HCT116 (cell line): ENCODE measurements at regions not wholly inside any gene's neighbourhood (a gene's known extent, or its start where the extent isn't known, plus 50 kb on each side); places are given as distances from the start of the nearest gene placed in this dataset.

Source experiments
- ATAC-seq: fragments of 200-7000 bp; cut with Tn5 transposase; 2 replicates; pipeline ENCODE4 v1.9.1; 2020; ENCODE audit warnings: mild to moderate bottlenecking, moderate library complexity
- BruUV-seq: library from RNA; stranded (reverse); fragments of 400-500 nt; replicated peaks from 2 replicates; lab custom pipeline; 2021; lab: Mats Ljungman, UMichigan
- CTCF ChIA-PET: fragments of 300-600 bp; sonication (Branson Sonifier 250); formaldehyde crosslinking; loops from one replicate; lab custom pipeline; 2021; ENCODE audit warnings: antibody characterized with exemption; lab: Charles Lee
- POLR2A ChIA-PET: fragments of 300-600, 350-600 bp; sonication (Branson Sonifier 250); formaldehyde crosslinking; loops from one replicate; lab custom pipeline; 2021; ENCODE audit warnings: antibody characterized with exemption; lab: Charles Lee
- RAD21 ChIA-PET, 2 experiments: fragments of 300-600 bp; sonication (Branson Sonifier 250); formaldehyde crosslinking; loops; one replicate each; lab custom pipeline; 2023; ENCODE audit warnings: low total read pairs in 2 of 2; ENCODE audit not compliant: uncharacterized antibody in 2 of 2, unreplicated experiment in 2 of 2, low non-redundant PET in 1 of 2; lab: Charles Lee
- DNase-seq: peaks from one replicate; pipeline ENCODE4 v3.0.0-alpha.2; 2010; ENCODE audit warnings: low read depth, low spot score
- H2AFZ ChIP-seq: fragments of 200-600 bp; shearing (Covaris generic), sonication (generic); 2 replicates; pipeline ENCODE4 v1.6.1; 2017; ENCODE audit warnings: low read depth, mixed run types, mixed read lengths, antibody characterized with exemption, low read length; ENCODE audit not compliant: poor library complexity, severe bottlenecking
- H3K27ac ChIP-seq: 2 replicates; pipeline ENCODE4 v1.5.1; 2012; ENCODE audit warnings: low read depth, low read length
- H3K27me3 ChIP-seq: fragments of 200-600 bp; sonication (generic); 2 replicates; pipeline ENCODE4 v1.6.1; 2016; ENCODE audit warnings: mixed run types, low read length, mixed read lengths; ENCODE audit not compliant: insufficient read depth
- H3K36me3 ChIP-seq, 2 experiments: fragments of 200-500 bp in 1 of 2; fragments of 200-600 bp in 1 of 2; sonication (Bioruptor generic) in 1 of 2; sonication (generic) in 1 of 2; 2 replicates each; pipeline versions ENCODE4 v1.5.1 to v1.6.1; 2014 to 2016; ENCODE audit warnings: low read length in 2 of 2, inconsistent platforms in 1 of 2, mixed read lengths in 1 of 2, mixed run types in 1 of 2; ENCODE audit not compliant: insufficient read depth in 2 of 2, control insufficient read depth in 1 of 2
- H3K4me1 ChIP-seq, 2 experiments: fragments of 200-600 bp in 1 of 2; sonication (generic) in 1 of 2; 2 replicates each; pipeline versions ENCODE4 v1.5.1 to v1.6.1; 2012 to 2017; ENCODE audit warnings: low read length in 2 of 2, inconsistent platforms in 1 of 2, mild to moderate bottlenecking in 1 of 2, mixed read lengths in 1 of 2, mixed run types in 1 of 2, moderate library complexity in 1 of 2; ENCODE audit not compliant: insufficient read depth in 2 of 2, control insufficient read depth in 1 of 2
- H3K4me2 ChIP-seq: fragments of 200-600 bp; sonication (generic); 2 replicates; pipeline ENCODE4 v1.6.1; 2017; ENCODE audit warnings: mixed run types, low read length, mixed read lengths
- H3K4me3 ChIP-seq, 2 experiments: fragments of 200-600 bp in 1 of 2; sonication (generic) in 1 of 2; replicated peaks in 1 of 2; 2 replicates each; pipeline ENCODE4 v1.5.1; 2011 to 2016; ENCODE audit warnings: low read length in 2 of 2, control low read depth in 1 of 2, low read depth in 1 of 2, mild to moderate bottlenecking in 1 of 2, mixed read lengths in 1 of 2, mixed run types in 1 of 2
- H3K79me2 ChIP-seq: fragments of 200-600 bp; sonication (generic); 2 replicates; pipeline ENCODE4 v1.6.1; 2017; ENCODE audit warnings: mild to moderate bottlenecking, mixed run types, low read length, moderate library complexity, mixed read lengths; ENCODE audit not compliant: insufficient read depth
- H3K9ac ChIP-seq: fragments of 200-600 bp; sonication (generic); 2 replicates; pipeline ENCODE4 v1.6.1; 2016; ENCODE audit warnings: low read length, mixed read lengths
- H3K9me2 ChIP-seq: fragments of 200-600 bp; sonication (generic), shearing (Covaris generic); 2 replicates; pipeline ENCODE4 v1.6.1; 2017; ENCODE audit warnings: mixed run types, mild to moderate bottlenecking, moderate library complexity; ENCODE audit not compliant: insufficient read depth
- H3K9me3 ChIP-seq, 2 experiments: fragments of 200-500 bp in 1 of 2; fragments of 200-600 bp in 1 of 2; sonication (Bioruptor generic) in 1 of 2; sonication (generic) in 1 of 2; 2 replicates each; pipeline ENCODE4 v1.6.1; 2014 to 2017; ENCODE audit warnings: low read length in 2 of 2, mixed read lengths in 2 of 2, inconsistent platforms in 1 of 2, low read depth in 1 of 2, mild to moderate bottlenecking in 1 of 2, mixed run types in 1 of 2, moderate library complexity in 1 of 2; ENCODE audit not compliant: control insufficient read depth in 1 of 2, insufficient read depth in 1 of 2
- H4K20me1 ChIP-seq: fragments of 200-600 bp; sonication (generic), shearing (Covaris generic); 2 replicates; pipeline ENCODE4 v1.6.1; 2017; ENCODE audit warnings: mixed run types, mild to moderate bottlenecking, moderate library complexity; ENCODE audit not compliant: insufficient read depth
- ATF3 ChIP-seq: IDR thresholded peaks from 2 replicates; pipeline ENCODE4 v1.6.1; 2012
- CEBPB ChIP-seq: IDR thresholded peaks from 2 replicates; pipeline ENCODE4 v1.6.1; 2012; ENCODE audit warnings: low read depth
- ELF1 ChIP-seq: IDR thresholded peaks from 2 replicates; pipeline ENCODE4 v1.6.1; 2012; ENCODE audit warnings: low read depth, borderline replicate concordance
- FOSL1 ChIP-seq: IDR thresholded peaks from 2 replicates; pipeline ENCODE4 v1.6.1; 2012; ENCODE audit warnings: low read depth
- MAX ChIP-seq: IDR thresholded peaks from 2 replicates; pipeline ENCODE4 v1.6.1; 2012
- POLR2A ChIP-seq: IDR thresholded peaks from 2 replicates; pipeline ENCODE4 v1.7.0; 2011; ENCODE audit warnings: borderline replicate concordance; ENCODE audit not compliant: insufficient read depth, insufficient read length; ENCODE audit errors: extremely low read depth
- POLR2AphosphoS5 ChIP-seq: IDR thresholded peaks from 2 replicates; pipeline ENCODE4 v1.6.1; 2011; ENCODE audit warnings: mild to moderate bottlenecking, low read depth, low read length, moderate library complexity
- REST ChIP-seq: IDR thresholded peaks from 2 replicates; pipeline ENCODE4 v1.6.1; 2012; ENCODE audit warnings: low read depth
- SIN3A ChIP-seq: IDR thresholded peaks from 2 replicates; pipeline ENCODE4 v1.6.1; 2012; ENCODE audit warnings: low read depth
- SP1 ChIP-seq: IDR thresholded peaks from 2 replicates; pipeline ENCODE4 v1.6.1; 2012; ENCODE audit warnings: low read depth
- SRF ChIP-seq: IDR thresholded peaks from 2 replicates; pipeline ENCODE4 v1.6.1; 2012; ENCODE audit warnings: low read depth
- YY1 ChIP-seq: IDR thresholded peaks from 2 replicates; pipeline ENCODE4 v1.6.1; 2011; ENCODE audit warnings: low read length, low read depth, moderate library complexity, mild to moderate bottlenecking; ENCODE audit not compliant: insufficient replicate concordance; ENCODE audit errors: extremely low read depth
- ZBTB33 ChIP-seq: IDR thresholded peaks from 2 replicates; pipeline ENCODE4 v1.6.1; 2011; ENCODE audit warnings: mild to moderate bottlenecking, low read length, moderate library complexity; ENCODE audit not compliant: insufficient replicate concordance; ENCODE audit errors: extremely low read depth
- intact Hi-C: fragments of 100-400 bp; cut with micrococcal nuclease; formaldehyde crosslinking; loops from 2 replicates; pipeline ENCODE4 v1.10.0; 2022

GRCh38 chr12:73547421-73547820, 990.2 kb upstream of the ATXN7L3B start:
- Histone ChIP-seq H3K9ac (no peak overlapping the region), H3K9me3 (no peaks in the 10 kb centered on the region), H4K20me1 (no peaks in the 10 kb centered on the region; the same call in 1 of the 2 replicates), H3K4me2 (no peak overlapping the region), H3K27me3 (no peaks in the 10 kb centered on the region), H3K4me3 (no peak overlapping the region), H3K27ac (no peak overlapping the region), H2AFZ (no peak overlapping the region), H3K9me2 (no peaks in the 10 kb centered on the region), H3K36me3 (no peaks in the 10 kb centered on the region), H3K79me2 (no peaks in the 10 kb centered on the region), H3K4me1 (no peaks in the 10 kb centered on the region)
- CTCF ChIA-PET = no interaction called here
- POLR2A ChIA-PET = no interaction called here
- no peak for DNase-seq
- no peak for TF ChIP-seq CEBPB
- no peak for TF ChIP-seq ELF1
- no peak for TF ChIP-seq ZBTB33
- no peak for TF ChIP-seq FOSL1
- no peak for TF ChIP-seq YY1
- no peak for TF ChIP-seq SP1
- TF ChIP-seq POLR2AphosphoS5 = no peak
- intact Hi-C loops = no loop called here
- BruUV-seq = no TSS peak
- RAD21 ChIA-PET = no interaction called here
- ATAC-seq = no peak

GRCh38 chr12:73585136-73585535, 952.5 kb upstream of the ATXN7L3B start:
- no peak for ATAC-seq
- BruUV-seq = no TSS peak
- H3K27me3 ChIP-seq = no peaks in the 10 kb centered on the region
- H3K4me1 ChIP-seq = no peaks in the 10 kb centered on the region
- no peak overlapping the region for H2AFZ ChIP-seq
- ChIA-PET RAD21 (no interaction called here), POLR2A (no interaction called here), CTCF (no interaction called here)
- H3K4me3 ChIP-seq = no peak overlapping the region
- no peaks in the 10 kb centered on the region for H3K36me3 ChIP-seq
- H3K79me2 ChIP-seq = no peaks in the 10 kb centered on the region
- no peak overlapping the region for H3K27ac ChIP-seq
- 0 out of 2 replicates have a peak, but pooled peaks cover 3% of the 10 kb centered on the region for H4K20me1 ChIP-seq
- no peaks in the 10 kb centered on the region for H3K9me3 ChIP-seq
- no peak for TF ChIP-seq YY1
- TF ChIP-seq FOSL1 = no peak
- no peak for TF ChIP-seq POLR2A
- TF ChIP-seq MAX = no peak
- no peak for TF ChIP-seq SIN3A
- TF ChIP-seq SRF = no peak
- TF ChIP-seq ZBTB33 = no peak
- TF ChIP-seq REST = no peak
- TF ChIP-seq ATF3 = no peak
- H3K9me2 ChIP-seq = no peaks in the 10 kb centered on the region
- intact Hi-C loops = no loop called here
- DNase-seq = no peak
- no peak overlapping the region for H3K4me2 ChIP-seq
- no peak overlapping the region for H3K9ac ChIP-seq
